Brain pericyte (primary cell): ENCODE measurements at regions not wholly inside any gene's neighbourhood (a gene's known extent, or its start where the extent isn't known, plus 50 kb on each side); places are given as distances from the start of the nearest gene placed in this dataset.

Experiments
- DNase-seq: peaks from one replicate; pipeline ENCODE4 v3.0.0-alpha.2; 2012; ENCODE audit warnings: low read depth, low spot score

DNA sequence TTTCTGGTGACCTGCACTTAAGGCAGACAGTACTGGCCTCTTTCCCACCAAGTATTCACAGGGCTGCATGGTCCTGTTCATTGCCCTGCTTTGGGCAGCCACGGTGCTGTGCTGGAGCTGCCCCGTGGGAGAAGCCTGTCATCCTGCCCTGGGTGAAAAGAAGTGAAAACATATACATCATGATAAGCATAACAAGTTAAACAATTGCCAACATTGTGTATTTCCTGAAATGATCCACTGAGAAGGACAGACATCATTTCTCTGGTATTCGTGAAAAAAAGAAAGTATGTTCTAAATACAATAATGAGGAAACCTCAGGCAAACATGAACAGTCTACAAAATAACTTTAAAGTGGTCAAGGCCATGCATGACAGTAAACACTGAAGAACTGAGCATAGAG is 393.1 kb downstream of the TMEM135 start:
- no peak for DNase-seq

DNA sequence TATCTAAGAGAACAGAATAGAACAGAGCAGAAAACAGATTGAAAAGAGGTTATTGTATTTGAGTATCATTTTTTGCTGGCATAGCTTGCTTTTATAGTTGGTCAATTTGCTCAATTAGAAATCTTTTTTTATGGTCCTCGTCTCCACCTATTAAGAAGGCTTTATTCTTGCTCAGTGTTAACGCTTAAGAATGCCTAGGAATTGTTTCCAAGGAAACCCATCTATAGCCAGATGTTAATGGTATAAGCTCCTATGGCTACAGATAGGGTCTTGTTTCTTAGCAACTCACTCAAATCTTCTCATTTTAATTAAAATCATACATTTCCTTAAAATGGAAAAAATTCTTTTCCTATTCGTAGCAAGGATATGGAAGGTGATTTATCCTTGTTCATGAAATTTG is 392.3 kb downstream of the TMEM135 start:
- no peak for DNase-seq

DNA sequence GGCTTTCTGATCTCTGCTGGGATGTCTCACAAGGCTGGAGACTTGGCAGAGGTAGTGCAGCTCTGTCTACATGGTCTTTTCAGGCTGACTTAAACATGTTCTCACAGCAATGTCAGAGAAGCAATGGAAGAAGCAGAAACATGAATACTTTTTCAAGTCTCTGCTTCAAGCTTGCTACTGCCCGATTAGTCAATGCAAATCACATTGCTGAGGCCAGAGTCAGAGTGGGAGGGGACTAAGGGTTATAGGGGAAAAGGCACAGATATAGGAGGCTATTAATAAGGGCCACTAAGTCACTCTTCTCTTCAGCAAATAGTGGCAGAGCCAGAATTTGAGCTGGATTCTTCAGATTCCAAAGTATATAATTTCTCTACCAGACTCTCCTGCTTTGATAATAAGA is 390.5 kb downstream of the TMEM135 start:
- no peak for DNase-seq

DNA sequence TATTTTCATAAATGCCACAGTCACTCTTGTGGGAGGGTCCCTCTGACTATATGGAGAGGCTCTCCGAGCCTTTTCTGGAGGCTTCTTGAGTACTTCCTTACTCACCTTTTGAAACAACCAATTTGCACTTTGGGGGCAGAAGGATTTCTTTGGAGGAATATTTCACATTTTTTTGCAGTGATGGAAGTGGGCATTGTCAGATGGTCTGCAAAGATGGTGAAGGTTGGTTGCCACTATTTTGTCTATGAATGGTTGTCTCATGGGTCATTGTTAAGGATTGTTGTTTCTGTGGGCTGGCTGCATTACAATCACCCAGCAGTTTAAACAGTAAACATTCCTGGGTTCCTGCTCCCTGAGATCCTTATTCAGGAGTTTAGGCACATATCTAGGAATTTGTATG is 388.2 kb downstream of the TMEM135 start:
- no peak for DNase-seq

DNA sequence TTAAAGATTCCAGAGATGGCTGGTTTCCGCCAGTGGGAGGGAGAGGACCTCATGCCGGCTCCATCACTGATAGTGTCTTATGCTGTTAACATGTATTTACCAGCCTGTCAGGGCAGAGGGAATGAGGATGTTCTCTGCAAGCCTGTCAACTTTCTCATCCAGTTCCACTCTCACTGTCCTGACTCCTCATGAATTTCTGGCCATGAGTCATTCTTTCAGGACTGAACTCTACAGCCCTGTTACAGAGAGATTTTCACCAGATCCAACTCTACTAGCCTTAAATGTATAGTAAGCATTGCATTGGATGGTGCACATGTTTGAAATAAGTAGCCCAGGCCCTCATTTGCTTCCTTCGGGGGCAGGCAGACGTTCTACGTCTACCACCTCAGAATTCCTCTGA is 387.7 kb downstream of the TMEM135 start:
- DNase-seq, result no peak

DNA sequence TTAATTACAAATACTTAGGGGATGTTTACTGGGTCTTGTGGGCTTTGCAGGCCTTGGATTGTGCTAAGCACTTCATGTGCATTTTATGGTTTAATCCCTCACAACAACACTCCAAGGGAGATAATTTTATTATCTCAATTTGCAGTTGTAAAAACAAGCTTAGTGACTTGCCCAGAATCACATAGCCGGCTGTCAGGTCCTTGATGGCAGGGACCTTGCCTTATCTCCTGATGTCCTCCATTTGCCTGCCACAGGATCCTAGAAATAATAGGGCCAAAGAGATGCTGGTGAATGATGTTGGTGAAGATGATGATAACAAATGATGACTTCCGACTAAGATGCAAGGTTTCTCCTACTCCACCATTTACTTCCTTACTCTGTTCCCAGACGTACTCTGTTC is 385.4 kb downstream of the TMEM135 start:
- DNase-seq, result no peak

DNA sequence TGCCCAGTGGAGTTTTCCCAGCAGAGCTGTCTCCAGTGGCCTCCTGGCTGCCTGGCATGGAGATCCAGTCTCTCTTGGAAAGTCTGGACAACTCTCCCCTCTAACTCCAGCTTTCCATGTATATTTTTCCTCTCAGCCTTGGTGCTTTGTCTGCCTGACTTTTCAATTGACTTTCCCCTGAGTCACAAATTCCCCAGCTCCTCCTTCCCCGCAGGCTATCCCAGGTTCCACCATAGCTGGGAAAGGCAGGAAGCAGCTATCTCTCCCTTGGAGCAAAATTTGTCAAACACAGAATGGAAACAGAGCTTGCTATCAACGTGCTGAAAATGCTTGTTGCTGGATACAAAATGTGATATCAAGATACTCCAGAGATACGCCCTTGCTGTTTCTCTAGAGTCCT is 384.8 kb downstream of the TMEM135 start:
- DNase-seq, result no peak

DNA sequence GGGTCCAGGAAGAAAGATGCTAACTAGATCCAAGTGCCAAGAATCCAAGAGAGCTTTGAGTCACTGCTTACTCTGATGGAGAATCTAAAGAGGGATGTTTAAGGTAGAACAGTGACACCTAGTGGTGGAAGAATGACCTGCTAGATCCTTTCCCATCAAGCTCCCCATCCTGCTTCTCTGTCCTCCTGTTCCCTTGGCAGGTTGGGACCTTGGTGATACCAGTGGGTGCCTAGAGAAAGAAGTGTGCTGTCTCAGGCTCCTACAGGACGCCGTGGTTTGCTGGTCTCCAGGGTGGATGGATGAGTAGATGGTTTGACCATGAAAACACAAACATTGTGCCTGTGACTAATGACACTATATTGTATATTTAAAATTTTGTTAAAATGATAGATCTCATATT is 383.7 kb downstream of the TMEM135 start:
- peak; percentile 42 for DNase-seq

DNA sequence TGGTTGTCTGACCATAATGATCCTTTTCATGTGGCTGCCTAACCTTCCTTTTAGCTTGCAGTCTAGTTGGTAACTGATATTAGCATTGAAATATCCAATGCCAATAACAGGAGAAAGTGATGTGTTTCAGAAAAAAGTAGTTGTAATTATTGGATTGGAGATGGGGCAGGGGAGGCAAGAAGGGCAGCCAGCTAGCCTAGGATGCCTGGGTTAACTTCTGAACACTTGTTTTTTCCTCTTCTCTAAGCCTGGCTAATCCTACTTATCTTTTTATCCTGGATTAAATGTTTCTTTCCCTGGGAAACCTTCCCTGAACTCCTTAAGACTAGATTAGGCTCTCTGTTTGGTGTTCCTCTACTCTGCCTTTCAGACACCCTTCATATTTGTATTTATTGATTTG is 380.2 kb downstream of the TMEM135 start:
- DNase-seq, result no peak

DNA sequence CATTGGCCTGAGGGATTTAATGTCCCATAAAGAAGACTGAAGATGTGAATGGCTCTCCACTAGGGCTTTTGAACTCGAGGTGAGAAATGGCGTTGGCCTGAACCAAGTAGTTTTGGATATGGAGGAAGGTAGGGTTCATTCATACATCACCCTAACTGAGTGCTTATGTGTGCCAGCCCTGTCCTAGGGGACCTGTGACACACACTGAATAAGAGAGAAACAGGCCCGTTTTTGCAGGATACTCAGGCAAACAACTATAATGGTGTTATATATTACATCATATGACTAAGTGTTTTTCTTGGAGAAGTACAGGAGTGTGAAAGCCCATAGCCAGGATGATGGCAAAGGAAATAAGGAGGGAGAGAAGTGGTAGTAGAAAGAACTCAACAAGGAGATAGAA is 368.1 kb downstream of the TMEM135 start:
- no peak for DNase-seq

DNA sequence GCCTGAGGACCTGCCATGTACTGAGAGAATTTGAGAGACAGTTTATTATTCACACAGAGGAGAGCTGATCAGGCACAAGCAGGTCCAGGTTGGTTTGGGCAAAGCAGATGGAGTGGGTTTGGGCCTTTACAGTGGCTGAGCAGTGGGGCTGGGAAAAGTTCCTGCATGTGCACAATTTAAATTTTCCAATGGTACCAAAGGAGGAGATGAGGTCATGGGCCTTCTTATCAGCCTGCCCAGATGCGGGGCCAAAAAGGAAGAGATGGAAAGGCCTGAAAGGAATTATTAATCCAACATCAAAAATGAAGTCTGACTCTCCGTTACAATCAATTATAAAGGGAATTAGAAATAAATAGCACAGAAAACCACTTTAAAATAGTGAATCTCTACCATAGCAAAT is 367.6 kb downstream of the TMEM135 start:
- DNase-seq, result no peak

DNA sequence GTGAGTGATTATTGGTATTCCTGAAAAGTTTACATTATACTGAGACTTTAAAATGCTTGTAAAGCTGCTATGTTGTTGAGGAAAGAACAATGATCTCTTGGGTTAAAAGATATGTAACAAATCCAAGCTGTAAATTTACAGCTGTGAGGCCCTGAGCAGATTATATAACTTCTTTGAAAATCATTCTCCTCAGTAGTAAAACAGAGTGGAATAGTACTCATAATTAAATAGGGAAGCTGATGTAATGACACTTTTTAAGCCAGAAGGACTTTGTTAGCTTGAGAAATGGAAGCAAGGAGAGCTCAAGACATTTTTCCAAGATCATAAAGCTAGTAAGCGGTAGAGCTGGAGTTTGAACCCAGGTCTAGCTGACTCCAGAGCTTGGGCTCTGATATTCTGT is 363.9 kb downstream of the TMEM135 start:
- no peak for DNase-seq

DNA sequence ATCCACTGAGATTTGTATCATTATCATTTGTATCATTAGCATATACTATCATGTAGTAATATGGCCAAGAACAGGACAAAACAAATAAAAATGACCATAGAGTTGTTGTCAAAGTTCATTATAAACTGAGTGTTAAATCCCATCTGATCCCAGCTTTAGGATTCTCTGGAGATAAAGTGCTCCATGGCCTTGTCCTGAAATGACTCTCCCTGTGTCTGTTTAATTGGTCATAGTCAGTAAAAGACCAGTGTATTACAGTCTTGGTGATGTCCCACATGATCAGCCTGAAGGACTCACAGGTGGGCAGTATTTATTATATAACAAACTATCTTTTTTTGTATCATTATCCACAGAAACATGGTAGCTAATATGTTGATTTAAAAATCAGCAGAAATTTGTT is 361.6 kb downstream of the TMEM135 start:
- DNase-seq, result no peak

DNA sequence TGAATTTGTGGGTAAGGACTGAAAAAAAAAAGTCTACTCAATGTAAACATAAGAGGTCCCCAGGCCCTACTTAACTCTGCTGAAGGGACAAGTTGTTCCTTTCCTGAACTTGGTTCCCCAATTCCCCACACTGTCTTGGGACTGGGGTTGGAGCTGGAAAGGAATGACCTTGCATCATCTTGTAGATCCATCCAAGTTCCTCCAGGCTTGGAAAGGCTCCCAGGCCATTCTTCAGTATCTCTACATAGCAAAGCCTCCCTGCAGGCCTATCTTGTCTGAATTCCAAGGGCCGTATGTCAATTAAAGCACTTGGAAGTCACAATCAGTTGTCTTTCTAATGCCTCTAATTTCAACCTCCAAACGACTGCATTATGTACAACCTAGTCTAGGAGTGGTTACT is 361.2 kb downstream of the TMEM135 start:
- DNase-seq, result no peak

DNA sequence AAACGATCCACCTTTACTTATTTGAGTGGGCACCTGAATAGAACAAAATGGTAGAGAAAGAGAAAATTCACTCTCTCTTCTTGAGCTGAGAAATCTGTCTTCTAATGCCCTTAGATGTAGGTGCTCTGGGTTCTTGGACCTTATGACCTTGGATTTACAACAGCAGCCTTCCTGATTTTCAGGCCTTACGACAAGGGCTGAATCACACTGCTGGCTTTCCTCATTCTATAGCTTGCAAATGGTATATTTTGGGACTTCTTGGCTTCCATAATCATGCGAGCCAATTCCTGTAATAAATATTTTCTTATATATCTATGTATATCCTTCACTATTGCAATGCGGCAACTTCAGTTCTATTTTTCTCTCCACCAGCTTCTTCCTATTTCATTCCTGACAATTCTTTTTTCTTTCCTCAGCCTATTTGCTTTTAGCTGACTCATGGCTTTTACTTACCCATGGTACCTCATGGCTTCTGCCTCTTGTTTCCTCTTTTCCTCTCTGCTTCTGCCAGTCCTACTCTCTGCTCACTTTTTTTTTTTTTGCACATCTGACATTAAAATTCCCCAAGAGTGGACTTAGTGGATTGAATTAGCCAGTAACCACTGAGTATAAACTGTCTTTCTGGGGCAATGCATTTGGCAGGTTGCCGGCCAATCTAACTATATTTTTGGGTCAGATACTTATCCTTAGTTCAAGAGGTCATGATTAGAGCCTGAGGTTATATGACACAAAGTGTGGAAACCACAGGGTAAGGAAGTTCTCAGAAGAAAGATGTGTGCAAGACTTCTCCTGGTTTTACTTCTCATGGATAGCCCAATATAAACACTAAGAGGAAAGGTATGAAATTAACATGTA is 359.5 kb downstream of the TMEM135 start:
- DNase-seq, result no peak

DNA sequence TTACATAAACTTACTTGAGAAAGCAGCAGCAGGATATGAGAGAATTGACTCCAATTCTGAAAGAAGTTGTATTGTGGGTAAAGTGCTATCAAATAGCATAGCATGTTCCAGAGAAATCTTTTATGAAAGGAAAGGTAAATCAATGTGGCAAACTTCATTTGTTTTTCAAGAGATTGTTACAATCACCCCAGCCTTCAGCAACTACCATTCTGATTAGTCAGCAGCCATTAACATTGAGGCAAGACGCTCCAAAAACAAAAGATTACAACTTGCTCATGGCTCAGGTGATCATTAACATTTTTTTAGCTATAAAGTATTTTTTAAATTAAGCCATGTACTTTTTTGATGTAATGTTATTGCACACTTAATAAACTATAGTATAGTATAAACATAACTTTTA is 357.2 kb downstream of the TMEM135 start:
- DNase-seq, result no peak

DNA sequence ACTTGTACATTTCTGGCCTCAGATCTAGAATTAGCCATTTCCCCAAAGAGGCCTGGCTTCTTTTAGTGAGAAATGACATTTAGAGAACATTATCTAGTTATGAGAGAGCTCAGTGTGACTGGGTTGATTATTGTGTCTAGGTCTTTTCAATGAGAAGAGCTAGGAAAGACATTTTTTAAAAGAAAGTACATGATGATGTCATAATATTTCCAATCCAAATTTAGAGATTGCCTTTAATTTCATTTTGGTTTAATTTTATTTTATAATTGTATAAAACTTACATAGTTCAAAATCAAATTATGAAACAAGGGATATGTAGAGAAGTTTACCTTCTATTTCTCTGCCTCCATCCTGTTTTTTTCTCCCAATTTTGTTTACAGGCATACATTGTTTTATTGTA is 354.9 kb downstream of the TMEM135 start:
- no peak for DNase-seq

DNA sequence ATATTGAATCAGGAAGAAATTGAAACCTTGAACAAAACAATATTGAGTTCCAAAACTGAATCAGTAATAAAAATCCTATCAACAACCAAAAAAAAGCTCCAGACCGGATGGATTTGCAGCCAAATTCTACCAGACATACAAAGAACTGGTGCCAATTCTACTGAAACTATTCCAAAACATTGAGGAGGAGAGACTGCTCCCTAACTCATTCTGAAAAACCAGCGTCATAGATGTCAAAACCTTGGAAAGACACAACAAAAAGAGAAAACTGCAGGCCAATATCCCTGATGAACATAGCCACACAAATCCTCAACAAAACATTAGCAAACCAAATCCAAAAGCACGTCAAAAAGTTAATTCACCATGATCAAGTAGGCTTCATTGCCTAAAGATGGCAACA is 353.8 kb downstream of the TMEM135 start:
- no peak for DNase-seq

DNA sequence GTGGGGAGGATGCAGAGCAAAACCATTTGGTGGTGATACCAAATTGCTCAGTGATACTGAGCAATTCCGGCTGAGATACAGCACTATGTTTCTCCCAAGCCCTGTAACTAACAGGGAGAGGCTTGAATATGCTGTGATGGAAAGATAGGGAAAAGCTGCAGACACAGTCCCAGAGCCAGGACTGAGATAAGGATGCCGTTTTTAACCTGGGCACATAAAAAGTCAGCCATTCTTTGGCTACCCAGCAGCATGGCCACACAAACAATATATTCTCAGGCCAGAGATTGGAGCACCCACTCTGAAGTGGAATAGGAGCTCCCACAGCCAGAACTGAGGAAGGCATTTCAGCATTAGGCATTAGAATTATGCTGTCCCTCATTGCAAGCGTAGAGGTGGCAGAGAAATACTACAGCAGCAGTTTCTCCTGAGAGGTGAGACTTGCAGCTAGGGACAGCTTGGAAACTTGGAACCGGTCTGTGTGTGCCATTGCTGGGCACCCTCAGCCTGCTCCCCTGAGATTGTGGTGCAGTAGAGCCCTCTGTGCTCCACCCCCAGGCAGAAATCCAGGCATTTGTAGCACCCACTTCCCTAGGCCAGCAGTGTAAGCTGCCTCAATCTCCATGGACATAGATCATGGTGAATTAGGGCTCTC is 346.5 kb downstream of the TMEM135 start:
- no peak for DNase-seq

DNA sequence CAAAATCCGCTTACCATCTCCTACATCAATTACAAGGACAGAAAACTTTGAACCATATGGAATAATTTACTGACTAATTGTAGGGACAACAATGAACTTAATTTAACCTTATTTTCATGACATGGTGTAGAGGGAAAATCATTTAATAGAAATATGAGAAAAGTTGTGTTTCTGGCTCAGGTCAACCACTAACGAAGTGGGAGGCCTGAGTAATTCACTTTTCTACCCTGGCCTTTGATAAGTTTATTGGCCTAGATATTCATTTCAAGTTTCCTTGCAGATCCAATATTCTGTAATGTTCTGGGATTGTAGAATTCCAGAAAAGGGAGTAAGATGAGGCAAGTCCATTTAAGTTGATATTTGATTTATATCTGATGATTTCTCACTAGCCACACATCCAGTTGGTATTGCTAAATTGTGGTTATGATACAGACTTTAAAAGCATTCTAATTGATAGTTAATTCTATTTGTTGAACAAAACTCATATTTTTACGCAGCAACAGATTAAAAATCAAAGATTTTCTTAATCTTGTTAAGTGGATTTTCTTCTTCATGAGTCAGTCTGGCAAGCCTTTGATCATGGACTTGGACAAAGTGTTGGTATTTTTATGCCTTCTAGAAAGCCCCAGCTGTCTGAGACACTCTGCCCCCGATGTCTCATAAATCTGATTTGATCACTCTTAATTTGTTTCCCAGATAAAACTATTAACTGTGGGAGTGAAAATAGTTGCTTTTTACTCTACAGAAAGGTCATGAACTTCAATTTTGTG is 336.5 kb downstream of the TMEM135 start:
- no peak for DNase-seq
